NCI-H82 (cell line): ENCODE measurements at regions not wholly inside any gene's neighbourhood (a gene's known extent, or its start where the extent isn't known, plus 50 kb on each side); places are given as distances from the start of the nearest gene placed in this dataset.
"Not testable (repeated sequence)": the region's sequence is repeated elsewhere in the genome, so short reads cannot be mapped to it uniquely, and the experiment has no call there.

ENCODE experiments used
- DNase-seq: peaks from one replicate; lab custom pipeline; 2025; lab: John Stamatoyannopoulos, UW

DNA sequence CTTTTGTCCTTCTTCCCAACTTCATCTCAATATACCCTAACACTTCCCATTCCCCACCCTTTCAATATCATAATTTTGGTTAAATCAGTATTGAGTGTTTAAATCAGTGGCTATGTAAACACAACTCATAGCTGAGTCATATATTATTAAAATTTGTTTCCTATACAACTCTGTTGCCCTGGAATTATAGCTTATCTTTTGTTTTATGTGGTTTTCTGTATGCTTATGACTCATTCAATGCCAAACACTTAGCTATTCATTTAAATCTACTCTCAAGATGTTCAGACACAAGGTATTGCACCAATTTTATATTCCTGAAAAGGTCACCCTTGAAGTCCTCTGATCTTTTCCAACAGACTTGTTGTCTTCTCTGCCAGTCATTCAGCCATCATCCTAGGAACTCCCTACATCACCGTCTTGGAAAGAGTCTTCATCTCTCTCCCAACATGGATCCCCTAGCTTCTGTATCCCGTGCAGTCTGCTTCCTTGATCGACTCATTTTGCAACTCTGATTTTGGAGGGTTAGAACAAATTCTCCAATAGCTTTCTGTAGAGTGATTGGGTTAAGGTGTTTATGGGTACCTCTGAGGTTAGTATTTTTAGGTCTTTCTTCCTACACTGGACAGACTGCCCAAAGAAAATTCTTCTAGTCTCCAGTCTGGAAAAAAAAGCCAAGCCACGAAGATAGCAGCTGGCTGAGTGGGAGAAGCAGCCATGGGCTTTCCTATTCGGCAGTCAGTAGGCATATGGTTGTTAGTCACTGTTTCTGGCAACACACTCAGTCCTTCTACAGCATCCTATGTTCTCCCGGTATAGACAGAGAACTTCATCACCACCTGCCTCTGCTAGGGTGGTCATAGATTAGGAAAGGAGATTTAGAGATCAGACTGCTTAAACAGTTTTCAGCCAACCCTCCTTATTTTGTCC, 102.1 kb downstream of the CRPPA start:
- peak; percentile 76 for DNase-seq

DNA sequence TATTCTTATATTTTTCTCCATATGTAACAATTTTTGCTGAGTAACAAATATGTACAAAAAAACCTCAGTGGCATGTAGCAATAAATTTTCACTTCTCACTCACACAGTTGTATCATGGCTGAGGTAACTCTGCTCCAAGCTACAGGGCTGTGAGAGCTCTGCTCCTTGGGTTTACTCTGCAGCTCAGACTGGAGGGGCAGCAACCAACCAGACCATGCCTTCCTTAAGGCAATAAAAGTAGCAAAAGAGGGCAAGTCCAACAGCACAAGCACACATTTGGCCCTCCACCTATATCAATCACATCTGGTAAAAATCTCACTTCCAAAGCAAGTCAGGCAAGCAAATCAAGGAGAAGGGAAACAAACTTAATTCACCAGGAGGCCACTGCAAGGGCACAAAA, 102.9 kb downstream of the CRPPA start:
- no peak for DNase-seq

DNA sequence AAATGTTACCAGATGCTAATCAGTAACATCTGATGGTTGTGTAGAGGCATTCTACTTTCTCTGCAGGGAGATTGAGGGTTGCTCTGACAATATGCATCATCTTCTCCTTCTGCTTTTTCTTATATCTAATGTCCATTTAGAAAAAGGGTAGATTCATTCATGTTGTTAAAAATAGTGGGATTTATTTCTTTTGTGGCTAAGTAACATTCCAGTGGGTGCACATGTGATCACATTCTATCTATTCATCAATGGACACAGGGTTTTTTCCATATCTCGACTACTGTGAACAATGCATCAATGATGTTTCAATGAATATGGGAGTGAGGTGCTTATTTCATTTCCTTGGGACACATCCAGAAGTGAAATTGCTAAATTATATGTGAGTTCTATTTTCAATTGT, 103.9 kb downstream of the CRPPA start:
- DNase-seq: no peak

DNA sequence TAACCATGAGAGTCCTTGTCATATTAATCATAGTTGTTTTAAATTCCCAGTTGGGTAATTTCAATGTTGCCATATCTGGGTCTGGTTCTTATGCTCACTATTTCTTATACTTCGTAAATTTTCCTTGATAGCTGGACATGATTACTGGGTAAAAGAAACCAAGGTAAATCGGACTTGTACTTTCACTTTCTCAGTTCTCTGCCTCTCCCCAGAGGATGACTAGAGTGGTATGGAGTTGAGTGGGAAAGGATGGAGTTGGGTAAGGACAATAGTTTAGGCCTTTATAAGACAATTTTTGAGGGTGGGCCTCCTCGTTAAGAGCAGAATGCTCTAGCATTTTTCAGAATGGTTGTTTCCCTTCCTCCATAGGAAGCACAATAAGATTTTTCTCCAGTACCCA, 106.1 kb downstream of the CRPPA start:
- no peak for DNase-seq

DNA sequence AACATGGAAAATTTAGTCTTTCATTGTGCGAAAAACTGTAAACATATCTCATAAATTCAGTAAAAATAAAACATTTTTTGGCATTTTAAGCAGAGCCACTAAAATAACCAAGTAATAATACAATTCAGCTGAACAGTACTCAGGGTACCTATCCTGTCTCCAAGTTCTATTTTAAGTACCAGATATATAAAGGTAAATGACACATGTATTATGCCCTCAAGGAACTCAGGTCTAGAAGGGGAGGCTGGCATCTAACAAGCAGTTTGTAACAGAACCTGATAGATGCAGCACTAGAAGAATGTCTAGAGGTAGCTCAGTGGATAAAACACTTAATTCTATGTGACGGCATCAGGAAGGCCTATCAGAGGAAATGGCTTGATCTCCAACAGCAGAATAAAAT, 112.2 kb downstream of the CRPPA start:
- no peak for DNase-seq

DNA sequence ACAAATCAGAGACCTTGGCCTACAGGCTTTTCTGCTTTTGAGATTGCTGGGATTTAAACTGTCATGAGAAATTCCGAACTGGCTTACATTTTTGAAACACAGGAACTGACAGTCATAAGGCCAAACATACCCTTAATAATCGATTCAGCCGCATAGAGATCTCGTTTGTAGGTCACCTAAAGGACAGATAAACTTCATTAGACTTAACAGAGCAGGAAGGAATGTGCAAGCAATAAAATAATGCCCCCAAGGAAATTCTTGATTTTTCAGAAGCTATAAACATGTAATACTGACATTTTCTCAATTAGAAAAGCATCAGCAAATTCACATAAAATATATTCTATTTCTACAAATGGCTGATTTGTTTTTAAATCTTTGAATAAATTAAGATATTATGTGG, 120.0 kb downstream of the CRPPA start:
- DNase-seq: no peak

DNA sequence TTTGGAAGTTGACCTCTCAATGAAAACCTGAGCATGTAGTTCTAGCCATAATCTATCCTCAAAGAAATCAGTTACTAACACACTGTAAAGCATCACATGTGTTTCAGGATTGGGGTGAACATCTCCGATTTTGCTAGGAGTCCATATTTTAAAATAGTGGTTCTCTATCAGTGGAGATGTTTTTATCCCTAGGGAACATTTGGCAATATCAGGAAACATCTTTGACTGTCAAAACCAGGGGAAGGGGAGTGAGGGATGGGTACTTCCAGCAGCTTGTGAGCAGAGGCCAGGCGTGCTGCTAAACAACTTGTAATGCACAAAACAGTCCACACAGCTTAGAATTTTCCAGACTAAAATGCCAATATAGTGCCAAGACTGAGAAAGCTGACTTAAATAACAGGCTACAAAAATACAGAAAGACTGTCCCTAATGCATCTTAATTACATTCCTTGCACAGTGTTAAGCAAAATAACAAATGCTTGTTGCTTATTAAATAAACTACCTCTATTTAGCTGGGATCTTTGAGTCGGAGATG, 120.9 kb downstream of the CRPPA start:
- no peak for DNase-seq

DNA sequence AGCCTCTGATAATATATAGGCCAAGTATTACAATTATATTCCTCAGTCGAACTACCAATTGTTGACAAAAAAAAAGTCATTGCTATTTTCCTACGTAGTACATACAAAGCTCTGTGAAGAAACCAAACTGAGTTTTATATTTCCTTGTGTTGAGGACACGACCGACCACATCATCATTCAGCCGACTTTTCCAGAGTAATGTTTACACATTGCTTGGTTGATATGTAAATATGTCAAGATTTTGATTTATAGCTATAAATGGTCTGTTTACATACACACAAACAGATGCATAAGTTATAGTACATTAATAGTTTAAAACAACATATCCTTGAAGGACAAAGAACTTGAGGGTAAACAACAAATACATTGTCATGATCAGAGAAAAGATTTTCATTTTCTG, 121.5 kb downstream of the CRPPA start:
- no peak for DNase-seq

DNA sequence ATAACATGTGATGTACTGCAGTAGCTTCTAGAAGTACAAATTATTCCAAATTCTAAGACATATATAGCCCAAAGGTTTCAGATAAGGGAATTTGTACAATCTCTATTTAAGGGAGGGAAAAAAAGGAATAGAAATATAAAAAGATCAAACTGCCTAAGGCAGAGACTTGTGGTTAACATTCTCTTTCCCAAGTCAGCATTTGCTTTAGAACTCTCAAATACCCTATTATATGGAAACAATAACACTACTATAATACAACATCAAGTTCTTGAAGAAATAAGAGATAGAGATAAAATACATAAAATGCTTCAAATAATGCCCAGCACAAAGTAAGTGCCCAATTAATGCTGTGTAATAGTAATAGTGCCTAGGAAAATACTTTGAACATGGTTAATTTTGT, 123.1 kb downstream of the CRPPA start:
- no peak for DNase-seq

DNA sequence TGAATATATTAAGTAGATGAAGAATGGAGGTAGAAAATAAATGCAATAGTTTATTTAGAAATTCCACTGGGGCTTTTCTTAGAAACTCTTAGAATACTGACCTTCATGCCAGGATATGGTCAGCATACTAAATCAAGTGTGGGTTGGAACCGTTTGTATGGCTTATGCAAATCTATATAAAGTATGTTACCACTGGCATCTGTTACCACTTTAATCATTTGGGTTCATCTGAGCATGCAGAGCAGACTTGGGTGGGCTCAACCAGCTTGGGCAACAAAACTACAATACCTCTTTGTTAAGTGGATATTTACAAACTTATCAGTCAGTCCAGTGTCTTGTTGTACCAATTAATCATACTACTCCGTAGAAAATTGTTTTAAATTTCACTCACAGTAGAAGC, 125.8 kb downstream of the CRPPA start:
- peak; percentile 34 for DNase-seq

DNA sequence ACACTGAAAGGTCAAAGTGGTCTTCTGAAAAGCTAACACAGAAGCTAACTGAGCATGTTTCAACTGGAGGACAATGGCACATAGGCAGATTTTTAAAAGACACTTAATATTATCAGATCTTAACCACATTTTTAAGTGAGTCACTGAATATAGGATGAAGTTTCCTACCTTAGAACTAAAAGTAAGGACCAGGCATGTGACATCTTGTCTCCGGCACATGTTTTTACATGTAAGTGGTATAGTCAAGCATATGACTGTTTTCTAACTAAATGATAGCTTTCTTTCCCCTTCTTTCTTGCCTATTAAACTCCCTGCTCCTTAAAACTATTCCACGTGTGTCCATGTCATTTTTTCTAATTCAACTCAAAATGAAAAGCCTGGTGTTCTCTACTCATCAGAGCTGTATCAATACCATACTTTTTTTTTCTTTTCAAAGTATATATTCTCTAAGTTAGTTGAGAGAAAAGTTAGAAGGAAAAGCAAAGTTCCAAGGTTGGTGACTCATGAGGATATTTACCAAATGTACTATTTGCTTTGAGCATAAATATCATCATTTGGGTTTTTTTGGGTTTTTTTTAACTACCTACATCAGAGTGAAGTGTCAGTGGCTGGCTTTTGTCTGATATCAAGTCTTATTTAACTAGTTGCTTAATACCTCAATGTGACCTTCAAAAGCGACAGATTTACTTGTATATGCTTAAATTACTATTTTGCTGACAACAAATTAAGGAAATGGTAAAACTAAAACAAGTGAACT, 127.5 kb downstream of the CRPPA start:
- DNase-seq: no peak

DNA sequence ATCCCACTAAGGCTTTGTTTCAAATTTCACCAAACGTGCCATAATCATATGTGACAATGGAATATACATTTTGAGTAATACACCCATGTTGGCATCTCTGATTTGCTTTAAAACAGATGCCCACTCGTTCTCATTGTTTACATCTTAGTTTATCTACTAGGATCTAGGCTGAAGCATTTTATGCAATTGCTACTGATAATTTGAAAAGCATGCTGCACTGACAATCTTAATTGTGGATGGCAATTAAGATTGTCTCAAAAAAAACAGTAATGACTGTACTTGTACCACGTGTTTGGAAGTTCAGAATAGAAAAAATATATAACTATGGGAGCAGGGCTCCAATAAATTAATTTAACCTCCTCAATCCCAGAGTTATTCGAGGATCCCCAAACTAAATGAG, 136.8 kb downstream of the CRPPA start:
- DNase-seq: no peak

DNA sequence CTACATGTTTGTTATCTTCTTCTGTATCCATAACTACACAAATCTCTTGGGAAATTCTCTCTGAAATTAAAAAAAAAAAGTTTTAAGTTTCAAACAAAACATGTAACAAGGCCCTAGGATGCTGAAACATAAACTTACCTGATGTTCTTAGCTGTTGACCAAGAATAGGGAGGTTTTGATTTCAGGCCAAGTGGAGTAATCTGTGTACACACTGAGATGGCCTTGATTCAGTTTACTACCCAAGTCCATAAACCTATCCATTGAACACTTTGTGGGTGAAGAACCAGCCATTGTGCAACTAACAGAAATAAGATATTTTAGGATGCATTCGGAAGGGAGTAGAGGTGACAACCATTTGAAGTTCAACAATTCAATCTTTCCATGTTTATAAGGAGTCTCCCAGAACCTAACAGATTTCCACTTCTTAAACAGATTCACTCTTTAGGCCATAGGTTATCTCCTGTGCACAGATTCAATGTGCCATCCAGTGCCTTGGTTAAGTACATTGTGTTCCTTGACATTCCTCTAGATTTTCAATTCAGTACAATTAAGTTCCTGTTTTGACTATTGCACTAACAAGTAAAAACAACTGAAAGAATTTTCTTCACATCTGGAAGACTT, 143.1 kb downstream of the CRPPA start:
- DNase-seq: no peak

DNA sequence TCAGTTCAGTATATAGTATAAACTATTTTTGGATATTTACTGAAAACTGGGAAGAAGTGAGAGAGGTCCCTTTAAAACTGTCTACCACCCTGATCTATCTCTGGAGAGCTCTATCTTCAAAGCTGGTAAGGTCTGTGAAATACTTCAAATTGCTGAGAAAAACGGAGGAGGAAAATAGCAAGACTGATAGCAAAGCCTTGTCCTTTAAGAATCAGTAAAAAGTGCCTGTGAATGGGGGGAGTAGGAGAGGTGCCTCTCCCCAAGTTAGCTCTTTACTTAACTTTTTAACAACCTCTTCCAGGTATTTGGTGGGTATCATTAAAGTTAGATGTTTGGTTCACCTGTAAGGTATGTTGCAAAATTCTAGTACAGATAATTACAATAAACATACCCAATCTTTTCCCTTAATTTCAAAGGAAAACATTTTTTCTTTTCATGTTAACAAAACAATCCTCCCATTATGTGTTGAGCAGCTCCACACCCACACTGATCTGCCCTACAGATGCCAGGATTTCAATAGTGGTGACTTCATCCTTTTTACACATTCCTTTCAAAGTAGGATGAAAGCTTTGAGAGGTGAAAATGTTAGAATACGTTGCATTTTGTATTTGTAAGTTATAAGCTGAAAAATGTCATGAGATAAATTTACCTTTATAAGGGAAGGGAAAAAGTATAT, 149.2 kb downstream of the CRPPA start:
- DNase-seq: no peak

DNA sequence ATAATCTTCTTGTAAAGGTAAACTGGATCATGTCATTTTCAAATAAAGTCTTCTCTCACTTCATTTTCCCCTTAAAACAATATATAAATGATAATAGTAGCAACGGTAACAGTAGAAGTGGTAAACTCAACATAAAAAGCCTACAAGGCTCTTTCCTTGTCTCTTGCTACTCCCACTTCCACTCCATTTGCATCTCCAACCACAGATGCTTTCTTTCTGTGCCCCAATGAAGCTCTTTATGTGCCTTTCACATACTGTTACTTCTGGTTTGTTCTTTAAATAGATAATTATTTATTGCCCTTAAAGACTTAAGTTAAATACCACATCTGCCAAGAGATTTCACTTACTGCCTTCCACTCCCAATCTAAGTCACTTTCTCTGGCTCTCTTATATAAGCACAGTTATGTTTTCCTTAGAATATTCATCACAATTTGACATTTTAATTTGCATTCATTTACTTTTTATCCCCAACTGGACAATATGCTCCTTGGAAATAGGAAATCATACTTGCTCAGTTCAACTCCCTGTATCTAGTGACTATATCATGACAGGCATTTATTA, 149.9 kb downstream of the CRPPA start:
- no peak for DNase-seq

DNA sequence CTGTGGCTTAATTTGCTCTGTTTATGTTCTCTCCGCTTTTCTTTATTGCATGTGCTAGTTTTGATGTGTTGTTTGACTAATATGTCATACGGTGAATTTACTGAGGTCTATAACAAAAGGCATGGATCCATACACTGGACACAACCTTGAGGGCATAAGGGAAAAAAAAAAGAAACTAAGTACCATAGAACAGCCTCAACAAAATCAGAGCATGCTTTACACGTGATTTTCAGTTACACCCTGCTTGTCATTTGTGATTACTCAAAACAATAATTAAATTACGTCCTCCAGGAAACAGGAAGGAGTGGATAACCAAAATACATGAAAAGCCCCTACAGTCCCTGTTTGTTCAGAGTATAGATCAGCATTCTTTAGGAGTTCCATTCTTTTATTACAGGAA, 150.5 kb downstream of the CRPPA start:
- no peak for DNase-seq

DNA sequence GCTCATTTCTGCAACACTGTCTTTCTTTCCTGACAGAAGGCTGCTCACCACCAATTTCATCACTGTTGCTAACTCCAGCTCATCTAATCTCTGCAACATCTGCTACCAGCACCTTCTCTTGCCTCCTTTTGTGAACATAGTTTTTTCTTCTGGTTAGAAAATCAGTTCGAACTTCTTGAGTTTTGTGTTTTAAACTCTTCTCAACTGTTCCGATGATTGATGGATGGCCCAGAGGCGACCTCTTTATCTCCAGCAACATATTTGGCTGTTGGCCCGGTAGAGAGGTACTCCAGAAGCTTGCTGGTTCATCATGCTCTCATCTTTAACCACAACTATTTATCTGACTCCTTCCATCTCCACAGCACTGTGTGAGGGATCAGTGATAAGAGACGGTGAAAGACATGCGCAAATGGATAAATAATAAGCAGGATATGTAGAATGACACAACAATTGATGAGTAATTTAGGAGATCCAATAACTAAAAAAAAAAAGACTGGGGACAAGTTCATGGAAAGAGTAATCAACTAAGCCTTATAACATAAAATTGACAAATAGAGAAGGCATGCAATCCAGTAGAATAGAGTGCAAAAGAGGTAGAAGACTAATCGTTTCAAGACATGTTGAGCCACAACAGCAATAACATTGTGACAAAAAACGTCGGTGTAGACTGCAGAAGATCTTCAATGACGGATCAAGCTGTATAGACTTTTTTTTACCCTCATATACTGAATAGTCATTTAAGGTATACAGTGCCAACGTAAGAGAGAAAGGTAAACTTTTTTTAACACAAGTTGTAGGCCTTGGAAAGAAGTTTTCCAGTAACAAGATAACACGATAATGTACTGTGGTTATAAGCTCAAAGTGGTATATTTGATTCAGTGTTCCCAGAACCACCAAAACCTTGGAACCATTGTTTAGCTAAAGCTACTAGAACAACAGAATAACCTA, 152.2 kb downstream of the CRPPA start:
- peak; percentile 65 for DNase-seq

DNA sequence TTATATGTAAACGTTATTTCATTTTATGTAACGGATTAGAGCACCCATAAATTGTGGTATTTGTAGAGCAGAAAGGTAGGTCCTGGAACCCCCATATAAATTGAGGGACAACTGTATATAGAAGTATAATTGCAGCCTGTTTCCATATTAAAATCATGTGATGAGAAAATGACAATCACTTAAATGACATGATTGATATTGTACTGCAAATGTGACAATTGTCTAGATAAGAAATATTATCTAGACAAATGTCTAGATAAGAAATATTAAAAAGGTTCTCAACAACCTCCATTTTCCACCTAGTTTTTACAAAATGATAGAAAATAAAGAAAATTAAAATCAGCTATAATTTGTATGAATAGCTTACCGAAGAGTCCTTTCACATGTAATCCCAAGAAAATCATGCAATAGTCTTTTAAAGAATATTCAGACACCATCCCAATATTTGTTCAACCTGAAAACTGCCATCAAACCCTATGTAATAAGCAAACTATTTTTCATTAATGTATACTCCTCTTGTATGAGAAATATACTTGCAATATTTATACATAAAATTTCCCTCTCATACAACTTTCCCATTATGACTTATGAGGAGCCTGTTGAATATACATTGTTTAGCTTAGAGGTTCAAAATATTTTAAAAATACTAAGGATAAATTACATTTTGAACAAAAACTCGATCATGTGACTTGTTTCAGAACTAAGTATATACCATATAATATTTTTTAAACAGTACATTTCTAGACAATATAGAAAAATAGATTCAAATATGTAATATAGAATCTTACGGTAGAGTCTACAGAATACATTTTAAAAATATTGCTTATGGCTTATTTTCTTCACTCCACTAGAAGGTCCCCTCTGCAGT, 153.2 kb downstream of the CRPPA start:
- no peak for DNase-seq

DNA sequence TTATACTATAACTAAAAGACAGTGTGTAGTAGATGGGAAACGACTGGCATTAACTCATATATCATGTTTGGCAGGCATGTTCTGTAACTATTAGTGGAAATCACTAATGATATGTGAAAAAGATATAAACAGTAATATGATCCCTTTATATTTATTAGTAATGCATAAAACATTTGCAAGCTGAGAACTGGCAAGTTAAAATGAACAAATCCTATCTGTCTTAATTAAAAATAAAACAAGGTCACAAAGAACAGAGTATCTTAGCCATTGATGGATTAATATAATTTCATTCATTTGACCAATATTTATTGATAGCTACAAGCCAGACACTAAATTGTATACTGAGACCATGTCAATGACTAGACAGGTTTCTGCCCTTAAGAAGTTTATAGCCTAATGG, 154.5 kb downstream of the CRPPA start:
- DNase-seq: no peak

DNA sequence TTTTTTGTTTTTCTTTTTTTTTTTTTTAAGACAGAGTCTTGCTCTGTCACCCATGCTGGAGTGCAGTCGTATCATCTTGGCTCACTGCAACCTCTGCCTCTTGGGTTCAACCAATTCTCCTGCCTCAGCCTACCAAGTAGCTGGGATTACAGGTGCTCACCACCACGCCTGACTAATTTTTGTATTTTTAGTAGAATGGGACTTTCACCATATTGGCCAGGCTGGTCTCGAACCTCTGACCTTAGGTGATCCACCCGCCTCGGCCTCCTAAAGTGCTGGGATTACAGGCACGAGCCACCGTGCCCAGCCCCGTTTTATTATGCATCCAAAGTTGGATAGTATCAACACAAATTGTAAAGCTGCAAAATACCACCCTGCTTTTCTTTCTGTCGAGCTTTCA, 154.9 kb downstream of the CRPPA start:
- DNase-seq: not testable (repeated sequence)
